ENCODE measurements at regions not wholly inside any gene's neighbourhood (a gene's known extent, or its start where the extent isn't known, plus 50 kb on each side); places are given as distances from the start of the nearest gene placed in this dataset.

DNA sequence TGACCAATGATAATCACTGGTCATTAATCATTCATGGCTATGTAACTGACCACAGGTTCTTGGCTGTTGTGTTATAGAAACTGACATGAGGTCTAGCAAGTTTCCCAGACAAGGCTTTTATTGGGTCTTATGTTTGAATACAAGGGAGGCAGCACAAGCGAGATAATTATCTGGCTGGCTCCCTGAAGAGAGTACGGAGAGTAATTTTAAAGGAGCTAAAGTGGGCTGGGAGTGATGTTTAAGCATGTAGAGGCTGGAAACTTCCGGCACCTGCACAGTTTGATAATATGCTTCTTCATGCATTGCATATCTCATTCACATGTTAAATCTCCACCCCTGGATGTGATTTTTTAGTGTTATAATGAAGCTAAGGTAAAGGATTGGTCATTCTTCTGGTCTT, 116.2 kb upstream of the KCNK1 start:
- no peak for TF ChIP-seq POLR2A (IDR thresholded peaks at IDR 0.05)
- TF ChIP-seq, protein P1, sequence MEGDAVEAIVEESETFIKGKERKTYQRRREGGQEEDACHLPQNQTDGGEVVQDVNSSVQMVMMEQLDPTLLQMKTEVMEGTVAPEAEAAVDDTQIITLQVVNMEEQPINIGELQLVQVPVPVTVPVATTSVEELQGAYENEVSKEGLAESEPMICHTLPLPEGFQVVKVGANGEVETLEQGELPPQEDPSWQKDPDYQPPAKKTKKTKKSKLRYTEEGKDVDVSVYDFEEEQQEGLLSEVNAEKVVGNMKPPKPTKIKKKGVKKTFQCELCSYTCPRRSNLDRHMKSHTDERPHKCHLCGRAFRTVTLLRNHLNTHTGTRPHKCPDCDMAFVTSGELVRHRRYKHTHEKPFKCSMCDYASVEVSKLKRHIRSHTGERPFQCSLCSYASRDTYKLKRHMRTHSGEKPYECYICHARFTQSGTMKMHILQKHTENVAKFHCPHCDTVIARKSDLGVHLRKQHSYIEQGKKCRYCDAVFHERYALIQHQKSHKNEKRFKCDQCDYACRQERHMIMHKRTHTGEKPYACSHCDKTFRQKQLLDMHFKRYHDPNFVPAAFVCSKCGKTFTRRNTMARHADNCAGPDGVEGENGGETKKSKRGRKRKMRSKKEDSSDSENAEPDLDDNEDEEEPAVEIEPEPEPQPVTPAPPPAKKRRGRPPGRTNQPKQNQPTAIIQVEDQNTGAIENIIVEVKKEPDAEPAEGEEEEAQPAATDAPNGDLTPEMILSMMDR (IDR thresholded peaks at IDR 0.05), result no peak
- TF ChIP-seq POLR2AphosphoS5 (IDR thresholded peaks at IDR 0.05; ENCODE audit: insufficient read depth in 1 of 2, low read depth in 1 of 2), result no peak

All from vagina (tissue), 2 donors.